Tibial nerve (tissue), 4 donors: ENCODE measurements at regions not wholly inside any gene's neighbourhood (a gene's known extent, or its start where the extent isn't known, plus 50 kb on each side); places are given as distances from the start of the nearest gene placed in this dataset.

Experiments
- DNase-seq, 2 donors: peaks; one replicate each; pipeline ENCODE4 v3.0.0-alpha.2; 2019; ENCODE audit warnings: low spot score in 2 of 2
- H3K27ac ChIP-seq, 4 donors: fragments of 200-600 bp; sonication (generic) in 3 of 4; one replicate each; pipeline ENCODE4 v1.5.1; 2017 to 2019; ENCODE audit warnings: mild to moderate bottlenecking in 1 of 4
- H3K27me3 ChIP-seq, 2 donors: fragments of 200-600 bp; sonication (generic) in 1 of 2; one replicate each; pipeline versions ENCODE4 v1.5.1 to v1.6.0; 2017 to 2019
- H3K36me3 ChIP-seq, 3 donors: fragments of 200-600 bp; sonication (generic); one replicate each; pipeline ENCODE4 v1.5.1; 2018 to 2019
- H3K4me1 ChIP-seq, 4 donors: fragments of 200-600 bp; sonication (generic) in 3 of 4; one replicate each; pipeline ENCODE4 v1.5.1; 2017 to 2019
- H3K4me3 ChIP-seq, 4 donors: fragments of 200-600 bp; sonication (generic) in 3 of 4; one replicate each; pipeline ENCODE4 v1.5.1; 2017 to 2019; ENCODE audit warnings: mild to moderate bottlenecking in 1 of 4, moderate library complexity in 1 of 4
- H3K9me3 ChIP-seq, 4 donors: fragments of 200-600 bp; sonication (generic) in 3 of 4; one replicate each; pipeline ENCODE4 v1.5.1; 2017 to 2019
- EP300 ChIP-seq, 2 donors: sonication (generic); formaldehyde crosslinking; IDR thresholded peaks; one replicate each; pipeline ENCODE4 v1.6.1; 2017; ENCODE audit warnings: antibody characterized with exemption in 2 of 2, mild to moderate bottlenecking in 1 of 2
- POLR2A ChIP-seq, 2 donors: fragments of 450-650 bp; IDR thresholded peaks; one replicate each; pipeline ENCODE4 v1.6.1; 2017; ENCODE audit warnings: antibody characterized with exemption in 2 of 2, mild to moderate bottlenecking in 2 of 2, moderate library complexity in 2 of 2
- WGBS, 2 donors: methylation state at CpG; one replicate each; pipeline ENCODE4 v1.1.5; 2018; 5-methylcytosine and 5-hydroxymethylcytosine counted together
- TF ChIP-seq, protein P1 (sequence below), 5 experiments: fragments of 200-600 bp in 3 of 5; fragments of 450-650 bp in 2 of 5; sonication (generic) in 3 of 5; IDR thresholded peaks; one replicate each; pipeline ENCODE4 v1.5.1; 2016 to 2019; ENCODE audit warnings: antibody characterized with exemption in 5 of 5, mild to moderate bottlenecking in 3 of 5, moderate library complexity in 2 of 5

- H3K36me3 ChIP-seq: no peaks in the 10 kb centered on the region
- TF ChIP-seq EP300 (IDR thresholded peaks at IDR 0.05): no peak
- no peaks in the 10 kb centered on the region for H3K27me3 ChIP-seq
- H3K4me3 ChIP-seq: no peak overlapping the region
- no peaks in the 10 kb centered on the region for H3K4me1 ChIP-seq
- DNase-seq: no peak
- no peaks in the 10 kb centered on the region for H3K9me3 ChIP-seq
- 30 to 64% methylated on average over 1 of the region's 1 CpG for WGBS, 2 donors
- no peak overlapping the region for H3K27ac ChIP-seq
These were observed 92.7 kb upstream of the COG2 start for GRCh38 chr1:230549625-230550024.

- 80 to 81% methylated on average over 5 of the region's 5 CpGs for whole genome bisulfite sequencing, 2 donors
- no peaks in the 10 kb centered on the region for H3K36me3 ChIP-seq
These were observed 93.3 kb upstream of the COG2 start for GRCh38 chr1:230548997-230549396.

GRCh38 chr1:230548357-230548756 is 93.9 kb upstream of the COG2 start:
- Histone ChIP-seq H3K27ac (no peak overlapping the region), H3K27me3 (no peaks in the 10 kb centered on the region), H3K36me3 (no peaks in the 10 kb centered on the region), H3K9me3 (no peaks in the 10 kb centered on the region), H3K4me3 (no peak overlapping the region), H3K4me1 (no peaks in the 10 kb centered on the region)
- TF ChIP-seq EP300 (IDR thresholded peaks at IDR 0.05) (no peak), POLR2A (IDR thresholded peaks at IDR 0.05) (no peak)
- 49 to 66% methylated on average over 2 of the region's 2 CpGs for WGBS, 2 donors
- DNase-seq: no peak

More at GRCh38 chr1:230548997-230549396, 93.3 kb upstream of the COG2 start:
- H3K27me3 ChIP-seq: no peaks in the 10 kb centered on the region
- DNase-seq: no peak
- H3K27ac ChIP-seq: no peak overlapping the region
- TF ChIP-seq EP300 (IDR thresholded peaks at IDR 0.05) (no peak), POLR2A (IDR thresholded peaks at IDR 0.05) (no peak)
- TF ChIP-seq, protein P1, sequence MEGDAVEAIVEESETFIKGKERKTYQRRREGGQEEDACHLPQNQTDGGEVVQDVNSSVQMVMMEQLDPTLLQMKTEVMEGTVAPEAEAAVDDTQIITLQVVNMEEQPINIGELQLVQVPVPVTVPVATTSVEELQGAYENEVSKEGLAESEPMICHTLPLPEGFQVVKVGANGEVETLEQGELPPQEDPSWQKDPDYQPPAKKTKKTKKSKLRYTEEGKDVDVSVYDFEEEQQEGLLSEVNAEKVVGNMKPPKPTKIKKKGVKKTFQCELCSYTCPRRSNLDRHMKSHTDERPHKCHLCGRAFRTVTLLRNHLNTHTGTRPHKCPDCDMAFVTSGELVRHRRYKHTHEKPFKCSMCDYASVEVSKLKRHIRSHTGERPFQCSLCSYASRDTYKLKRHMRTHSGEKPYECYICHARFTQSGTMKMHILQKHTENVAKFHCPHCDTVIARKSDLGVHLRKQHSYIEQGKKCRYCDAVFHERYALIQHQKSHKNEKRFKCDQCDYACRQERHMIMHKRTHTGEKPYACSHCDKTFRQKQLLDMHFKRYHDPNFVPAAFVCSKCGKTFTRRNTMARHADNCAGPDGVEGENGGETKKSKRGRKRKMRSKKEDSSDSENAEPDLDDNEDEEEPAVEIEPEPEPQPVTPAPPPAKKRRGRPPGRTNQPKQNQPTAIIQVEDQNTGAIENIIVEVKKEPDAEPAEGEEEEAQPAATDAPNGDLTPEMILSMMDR (IDR thresholded peaks at IDR 0.05): no peak
- H3K4me3 ChIP-seq: no peak overlapping the region
- no peaks in the 10 kb centered on the region for H3K9me3 ChIP-seq
- no peaks in the 10 kb centered on the region for H3K4me1 ChIP-seq

DNA sequence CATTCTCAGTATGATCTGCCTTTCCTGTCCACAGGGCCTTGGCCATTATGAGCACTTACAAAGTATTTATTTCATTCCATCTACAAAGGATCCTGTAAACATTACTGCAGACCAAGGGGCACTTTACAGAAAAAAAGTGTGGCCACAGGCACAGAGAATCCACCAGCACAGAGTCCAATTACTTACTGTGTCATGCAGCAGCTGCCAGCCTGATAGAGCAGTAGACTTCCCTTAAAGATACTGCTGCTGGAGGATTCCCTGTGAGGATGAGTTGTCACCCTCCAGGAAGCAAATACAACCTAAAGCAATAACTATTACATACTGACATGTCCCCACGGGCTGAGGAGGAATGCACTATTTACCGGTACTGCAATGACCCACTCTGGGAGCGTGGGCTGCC is 97.1 kb upstream of the COG2 start:
- Histone ChIP-seq H3K9me3 (no peaks in the 10 kb centered on the region), H3K36me3 (no peaks in the 10 kb centered on the region), H3K27ac (no peak overlapping the region), H3K4me1 (no peaks in the 10 kb centered on the region), H3K4me3 (no peak overlapping the region), H3K27me3 (no peaks in the 10 kb centered on the region)
- DNase-seq: no peak
- 86 to 94% methylated on average over 3 of the region's 3 CpGs for WGBS, 2 donors
- TF ChIP-seq EP300 (IDR thresholded peaks at IDR 0.05): no peak
- TF ChIP-seq POLR2A (IDR thresholded peaks at IDR 0.05): no peak
- TF ChIP-seq, protein P1 (IDR thresholded peaks at IDR 0.05): no peak

DNA sequence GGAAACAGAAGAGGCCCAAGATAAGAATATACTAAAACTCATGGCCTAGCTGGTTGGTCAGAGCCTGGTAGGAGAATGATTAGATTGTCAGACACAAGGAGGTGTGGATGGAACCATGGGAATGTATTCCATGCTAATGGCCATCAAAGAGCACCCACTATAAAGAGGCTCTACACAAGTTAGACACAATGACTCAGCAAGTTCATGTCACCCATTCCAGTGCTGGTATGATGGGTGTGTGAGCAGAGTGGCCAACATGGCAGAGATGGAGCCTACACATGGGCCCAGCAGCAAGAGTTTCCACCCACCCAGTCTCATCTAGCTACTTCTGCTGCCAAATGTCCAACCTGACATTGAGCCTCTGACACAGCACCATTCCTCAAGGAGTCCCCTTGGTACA is 97.5 kb upstream of the COG2 start:
- Histone ChIP-seq H3K4me3 (no peak overlapping the region), H3K36me3 (no peaks in the 10 kb centered on the region), H3K27me3 (no peaks in the 10 kb centered on the region), H3K27ac (no peak overlapping the region), H3K4me1 (no peaks in the 10 kb centered on the region), H3K9me3 (no peaks in the 10 kb centered on the region)
- TF ChIP-seq, protein P1 (IDR thresholded peaks at IDR 0.05): no peak
- TF ChIP-seq POLR2A (IDR thresholded peaks at IDR 0.05) (no peak), EP300 (IDR thresholded peaks at IDR 0.05) (no peak)
- no peak for DNase-seq

DNA sequence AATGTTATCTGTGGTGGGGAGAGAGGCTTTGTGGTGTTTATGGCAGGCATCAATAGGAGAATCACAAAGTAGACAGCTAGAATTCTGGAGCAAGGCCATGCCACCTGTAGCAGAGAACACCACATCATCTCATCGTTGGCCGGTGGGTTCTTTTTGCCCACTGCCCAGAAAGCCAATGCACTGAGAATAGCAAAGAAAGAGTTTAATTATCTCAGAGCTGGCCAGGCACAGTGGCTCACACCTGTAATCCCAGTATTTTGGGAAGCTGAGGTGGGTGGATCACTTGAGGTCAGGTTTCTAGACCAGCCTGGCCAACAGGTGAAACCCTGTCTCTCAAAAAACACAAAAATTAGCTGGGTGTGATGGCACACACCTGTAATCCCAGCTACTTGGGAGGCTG is 99.2 kb upstream of the COG2 start:
- no peaks in the 10 kb centered on the region for H3K36me3 ChIP-seq
- no peak for DNase-seq
- no peaks in the 10 kb centered on the region for H3K9me3 ChIP-seq
- 87 to 100% methylated on average over 2 of the region's 2 CpGs for WGBS, 2 donors
- H3K27me3 ChIP-seq: no peaks in the 10 kb centered on the region
- no peak overlapping the region for H3K4me3 ChIP-seq
- TF ChIP-seq EP300 (IDR thresholded peaks at IDR 0.05): no peak
- TF ChIP-seq POLR2A (IDR thresholded peaks at IDR 0.05): no peak
- TF ChIP-seq, protein P1 (IDR thresholded peaks at IDR 0.05): no peak
- H3K4me1 ChIP-seq: no peaks in the 10 kb centered on the region
- no peak overlapping the region for H3K27ac ChIP-seq
